RWPE1 (cell line): ENCODE measurements at regions not wholly inside any gene's neighbourhood (a gene's known extent, or its start where the extent isn't known, plus 50 kb on each side); places are given as distances from the start of the nearest gene placed in this dataset.
"Not testable (repeated sequence)": the region's sequence is repeated elsewhere in the genome, so short reads cannot be mapped to it uniquely, and the experiment has no call there.

Experiments used
- CTCF ChIA-PET: fragments of 350-600 bp; sonication (Branson Sonifier 250); formaldehyde crosslinking; extraction: SDS; loops from one replicate; lab custom pipeline; 2021; lab: Yijun Ruan, JAX
- POLR2A ChIA-PET: fragments of 400-600 bp; formaldehyde crosslinking; extraction: SDS; loops from one replicate; lab custom pipeline; 2020; ENCODE audit warnings: antibody characterized with exemption; ENCODE audit not compliant: low non-redundant PET; lab: Yijun Ruan, JAX
- DNase-seq: peaks from one replicate; pipeline ENCODE4 v3.0.0; 2012; ENCODE audit warnings: low spot score
- H3K27ac ChIP-seq: fragments of 450-650 bp; 2 replicates; pipeline ENCODE4 v1.5.1; 2017
- TF ChIP-seq, protein P1 (sequence below): fragments of 450-650 bp; conservative IDR thresholded peaks from 2 replicates; pipeline ENCODE4 v1.5.1; 2017; ENCODE audit warnings: low read depth, mild to moderate bottlenecking

GRCh38 chrX:40788698-40789097, 53.4 kb upstream of the MED14 start:
- DNase-seq, H3K27ac ChIP-seq, CTCF ChIA-PET, POLR2A ChIA-PET: not testable (repeated sequence)

DNA sequence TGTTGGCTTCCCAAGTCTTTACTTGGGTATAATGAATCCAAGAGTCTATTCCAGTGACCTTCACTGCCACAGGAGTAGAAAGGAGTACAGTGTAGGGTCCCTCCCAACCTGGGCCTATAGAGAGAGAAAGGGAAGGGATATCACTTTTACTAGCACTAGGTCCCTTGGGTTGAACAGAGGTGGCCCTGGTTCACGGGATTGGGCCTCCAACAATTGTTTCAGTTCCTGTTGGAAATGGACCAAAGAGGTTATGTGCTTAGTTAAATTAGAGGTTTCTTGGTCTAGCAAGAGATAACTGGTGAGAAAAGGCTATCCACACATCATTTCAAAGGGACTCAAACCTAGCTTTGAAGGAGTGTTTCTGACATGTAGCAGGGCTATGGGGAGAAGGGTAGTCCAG, 57.1 kb upstream of the MED14 start:
- DNase-seq, result no peak
- CTCF ChIA-PET, result no interaction called here
- POLR2A ChIA-PET, result no interaction called here
- TF ChIP-seq, protein P1, sequence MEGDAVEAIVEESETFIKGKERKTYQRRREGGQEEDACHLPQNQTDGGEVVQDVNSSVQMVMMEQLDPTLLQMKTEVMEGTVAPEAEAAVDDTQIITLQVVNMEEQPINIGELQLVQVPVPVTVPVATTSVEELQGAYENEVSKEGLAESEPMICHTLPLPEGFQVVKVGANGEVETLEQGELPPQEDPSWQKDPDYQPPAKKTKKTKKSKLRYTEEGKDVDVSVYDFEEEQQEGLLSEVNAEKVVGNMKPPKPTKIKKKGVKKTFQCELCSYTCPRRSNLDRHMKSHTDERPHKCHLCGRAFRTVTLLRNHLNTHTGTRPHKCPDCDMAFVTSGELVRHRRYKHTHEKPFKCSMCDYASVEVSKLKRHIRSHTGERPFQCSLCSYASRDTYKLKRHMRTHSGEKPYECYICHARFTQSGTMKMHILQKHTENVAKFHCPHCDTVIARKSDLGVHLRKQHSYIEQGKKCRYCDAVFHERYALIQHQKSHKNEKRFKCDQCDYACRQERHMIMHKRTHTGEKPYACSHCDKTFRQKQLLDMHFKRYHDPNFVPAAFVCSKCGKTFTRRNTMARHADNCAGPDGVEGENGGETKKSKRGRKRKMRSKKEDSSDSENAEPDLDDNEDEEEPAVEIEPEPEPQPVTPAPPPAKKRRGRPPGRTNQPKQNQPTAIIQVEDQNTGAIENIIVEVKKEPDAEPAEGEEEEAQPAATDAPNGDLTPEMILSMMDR, result no peak
- no peak overlapping the region for H3K27ac ChIP-seq

DNA sequence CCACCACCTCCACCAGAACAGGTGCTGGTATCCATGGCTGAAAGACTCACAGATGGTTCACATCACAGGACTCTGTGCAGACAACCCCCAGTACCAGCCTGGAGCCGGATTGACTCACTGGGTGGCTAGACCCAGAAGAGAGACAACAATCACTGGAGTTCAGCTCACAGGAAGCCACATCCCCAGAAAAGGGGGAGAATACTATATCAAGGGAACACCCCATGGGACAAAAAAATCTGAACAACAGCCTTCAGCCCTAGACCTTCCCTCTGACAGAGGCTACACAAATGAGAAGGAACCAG, 59.4 kb upstream of the MED14 start:
- CTCF ChIA-PET, result interaction anchor here (0.7 to 1.1 kb wide), 2 partner anchors 59 to 127 kb away, joined by 3 to 8 read pairs; partner anchors contain the start of gene MED14
- DNase-seq, POLR2A ChIA-PET: not testable (repeated sequence)
- peak overlapping the region; percentile 60; the same call in 1 of the 2 replicates for H3K27ac ChIP-seq

GRCh38 chrX:40799745-40800144, 64.4 kb upstream of the MED14 start:
- POLR2A ChIA-PET, CTCF ChIA-PET, DNase-seq: not testable (repeated sequence)

DNA sequence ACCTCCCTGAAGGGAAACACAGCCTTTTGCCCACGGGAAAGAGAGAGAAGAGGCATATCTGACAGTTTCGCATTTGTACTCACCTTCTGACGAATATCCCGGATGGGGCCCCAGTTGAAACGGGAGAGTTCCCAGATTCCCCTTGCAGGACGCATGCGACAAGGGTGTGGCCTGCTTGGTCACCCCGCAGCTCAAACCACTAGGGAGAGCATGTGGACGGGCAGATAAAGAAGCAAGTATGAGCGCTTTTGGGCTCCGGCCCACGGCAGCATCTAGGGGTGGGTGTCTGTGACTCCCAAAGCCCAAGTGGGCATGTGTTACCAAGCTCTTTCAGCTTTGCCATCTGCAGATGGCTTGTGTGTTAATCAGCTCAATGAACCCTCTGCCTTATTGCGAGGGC, 70.1 kb upstream of the MED14 start:
- CTCF ChIA-PET, result no interaction called here
- no peak overlapping the region for H3K27ac ChIP-seq
- DNase-seq, result no peak
- TF ChIP-seq, protein P1, result no peak
- POLR2A ChIA-PET, result no interaction called here

More at GRCh38 chrX:40799745-40800144, 64.4 kb upstream of the MED14 start:
- H3K27ac ChIP-seq, result not testable (repeated sequence)

GRCh38 chrX:40806513-40807220, 71.3 kb upstream of the MED14 start:
- DNase-seq, result no peak
- ChIA-PET CTCF (no interaction called here), POLR2A (no interaction called here)
- H3K27ac ChIP-seq, result no peak overlapping the region
- TF ChIP-seq, protein P1, result no peak

DNA sequence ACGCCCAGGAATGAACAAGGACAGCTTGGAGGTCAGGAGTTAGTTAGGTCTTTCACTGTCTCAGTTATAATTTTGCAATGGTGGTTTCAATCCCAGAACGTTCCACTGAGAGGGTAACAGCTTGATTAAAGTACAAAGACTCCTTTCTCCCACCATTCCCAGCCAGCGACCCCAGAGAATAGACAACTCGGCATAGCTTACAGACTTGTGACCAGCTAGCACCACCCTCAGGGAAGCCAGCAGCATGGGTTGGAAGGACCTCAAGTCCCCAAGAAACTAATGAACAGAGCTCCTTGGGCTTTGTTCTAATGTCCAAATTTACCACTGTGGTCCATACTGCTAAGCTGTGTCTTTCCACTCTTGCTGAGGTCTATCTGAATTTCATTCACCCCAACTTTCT, 72.0 kb upstream of the MED14 start:
- POLR2A ChIA-PET, result no interaction called here
- no peak overlapping the region for H3K27ac ChIP-seq
- CTCF ChIA-PET, result no interaction called here
- TF ChIP-seq, protein P1, result no peak
- no peak for DNase-seq

DNA sequence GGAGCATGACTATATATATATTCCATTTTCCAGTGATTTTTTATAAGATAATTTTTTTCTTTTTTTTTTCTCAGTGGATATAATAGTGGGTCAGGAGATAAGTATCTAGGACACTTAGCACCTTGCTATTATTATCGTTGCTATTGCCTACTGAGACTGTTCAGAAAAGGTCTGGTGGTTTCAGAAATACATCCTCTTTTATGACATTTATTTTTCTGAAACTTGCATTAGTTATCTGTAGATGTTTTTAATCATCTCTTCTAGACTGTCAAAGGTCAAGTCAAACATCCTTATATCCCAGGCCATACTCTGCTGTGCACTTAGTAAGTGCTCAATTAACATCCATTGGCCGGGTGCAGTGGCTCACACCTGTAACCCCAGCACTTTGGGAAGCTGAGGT, 72.9 kb upstream of the MED14 start:
- POLR2A ChIA-PET, result no interaction called here

More for the DNA sequence above, 72.9 kb upstream of the MED14 start:
- no peak overlapping the region for H3K27ac ChIP-seq
- no peak for DNase-seq
- CTCF ChIA-PET, result no interaction called here
- TF ChIP-seq, protein P1, result no peak
